ENCODE measurements at regions not wholly inside any gene's neighbourhood (a gene's known extent, or its start where the extent isn't known, plus 50 kb on each side); places are given as distances from the start of the nearest gene placed in this dataset.

DNA sequence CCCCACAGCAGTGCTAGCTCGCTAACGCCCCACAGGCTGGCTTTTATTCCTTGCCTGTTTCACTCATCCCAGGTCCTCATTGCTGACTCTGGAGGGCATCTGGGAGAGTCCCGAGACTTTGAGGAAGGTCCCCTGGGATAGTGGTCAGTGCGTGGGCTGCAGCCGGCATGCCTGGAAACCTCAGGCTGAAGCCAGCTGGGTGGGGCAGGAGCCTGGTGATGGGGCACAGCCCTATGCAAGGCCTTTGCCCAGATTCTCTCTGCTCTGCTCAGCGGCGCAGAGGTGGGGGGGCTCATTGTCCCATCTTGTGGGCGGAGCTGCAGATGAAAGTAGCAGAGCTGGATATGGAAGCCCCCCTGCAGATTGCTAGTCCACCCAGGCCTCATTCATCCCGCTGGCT is 55.7 kb upstream of the SMAD6 start:
- ChIA-PET POLR2A (no interaction called here), CTCF (interaction anchor here (1.4 to 2.5 kb wide), 3 partner anchors 27 to 54 kb away, joined by 4 to 19 read pairs (median 4); no protein-coding TSS in a partner anchor)
- Histone ChIP-seq H3K4me2 (ENCODE audit: insufficient read depth, low read length) (no peak overlapping the region), H3K27ac (ENCODE audit: insufficient read depth, low read depth, low read length) (no peak overlapping the region), H3K9me1 (replicated peaks; ENCODE audit: control insufficient read depth, extremely low read depth, insufficient read depth, low read length) (no peaks in the 10 kb centered on the region), H3K4me3 (replicated peaks in 1 of 3; ENCODE audit: insufficient read depth in 1 of 3, low read depth in 1 of 3, low read length in 3 of 3) (no peak overlapping the region), H3K9ac (replicated peaks; ENCODE audit: extremely low read depth, insufficient read depth, low read length) (no peak overlapping the region), H3K27me3 (ENCODE audit: control insufficient read depth in 2 of 2, insufficient read depth in 2 of 2, low read length in 2 of 2) (no peaks in the 10 kb centered on the region), H3K9me3 (replicated peaks; ENCODE audit: control insufficient read depth, insufficient read depth, low read length) (no peaks in the 10 kb centered on the region), H3K36me3 (ENCODE audit: control insufficient read depth in 2 of 2, extremely low read depth in 1 of 2, insufficient read depth in 2 of 2, low read length in 2 of 2) (no peaks in the 10 kb centered on the region), H3K79me2 (ENCODE audit: control insufficient read depth, insufficient read depth, low read length) (no peaks in the 10 kb centered on the region), H2AFZ (ENCODE audit: low read depth, low read length) (no peak overlapping the region), H3K4me1 (ENCODE audit: control insufficient read depth, extremely low read depth, insufficient read depth, low read length) (peaks cover 54% of the 10 kb centered on the region), H4K20me1 (replicated peaks; ENCODE audit: control insufficient read depth, extremely low read depth, insufficient read depth, low read length) (no peaks in the 10 kb centered on the region)
- intact Hi-C loops (cut with micrococcal nuclease): loop anchor here (2.0 kb wide), 1 partner anchor 52 kb away; no protein-coding TSS in a partner anchor
- no peak for TF ChIP-seq POLR2A (IDR thresholded peaks at IDR 0.05; ENCODE audit: low read depth, low read length)
- TF ChIP-seq EZH2 (IDR thresholded peaks at IDR 0.05; ENCODE audit: borderline replicate concordance, low read depth, low read length, severe bottlenecking): no peak
- TF ChIP-seq POLR2AphosphoS5 (IDR thresholded peaks at IDR 0.05; ENCODE audit: insufficient read depth, low read depth, low read length): no peak
- dilution Hi-C loops (cut with MboI; ENCODE audit: extremely low pct_ligation_motif_present, low sequenced_read_pairs): no loop called here
- BruUV-seq (replicated peaks): no TSS peak
- no peak for FAIRE-seq
- no peak for DNase-seq (ENCODE audit: low read depth, low spot score)

DNA sequence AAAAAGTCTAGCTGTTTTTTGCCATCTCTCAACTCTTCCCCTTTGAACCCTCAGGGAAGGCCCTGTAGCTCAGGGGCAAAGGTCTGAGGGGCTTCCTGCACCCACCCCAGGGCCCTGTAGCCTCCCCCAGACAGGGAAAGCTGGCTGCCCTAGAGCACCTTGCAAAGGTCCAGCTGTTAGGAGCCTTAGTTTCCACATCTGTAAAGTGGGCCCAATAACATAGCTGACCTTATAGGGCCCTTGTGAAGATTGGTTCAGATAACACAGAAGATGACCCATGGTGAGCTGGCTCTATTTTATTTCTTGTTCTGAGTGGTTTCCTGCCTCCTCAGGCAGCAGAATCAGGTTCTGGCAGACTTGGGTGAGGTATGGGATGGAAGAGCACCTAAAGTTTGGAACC is 55.2 kb upstream of the SMAD6 start:
- Histone ChIP-seq H3K36me3 (ENCODE audit: control insufficient read depth in 2 of 2, extremely low read depth in 1 of 2, insufficient read depth in 2 of 2, low read length in 2 of 2) (no peaks in the 10 kb centered on the region), H3K27ac (ENCODE audit: insufficient read depth, low read depth, low read length) (peak overlapping the region; percentile 72), H3K27me3 (ENCODE audit: control insufficient read depth in 2 of 2, insufficient read depth in 2 of 2, low read length in 2 of 2) (no peaks in the 10 kb centered on the region), H3K4me2 (ENCODE audit: insufficient read depth, low read length) (peak overlapping the region; percentile 12), H3K79me2 (ENCODE audit: control insufficient read depth, insufficient read depth, low read length) (no peaks in the 10 kb centered on the region), H3K9me3 (replicated peaks; ENCODE audit: control insufficient read depth, insufficient read depth, low read length) (no peaks in the 10 kb centered on the region), H2AFZ (ENCODE audit: low read depth, low read length) (peak overlapping the region; percentile 86), H3K4me1 (ENCODE audit: control insufficient read depth, extremely low read depth, insufficient read depth, low read length) (peaks cover 54% of the 10 kb centered on the region), H3K9me1 (replicated peaks; ENCODE audit: control insufficient read depth, extremely low read depth, insufficient read depth, low read length) (no peaks in the 10 kb centered on the region), H3K4me3 (replicated peaks in 1 of 3; ENCODE audit: insufficient read depth in 1 of 3, low read depth in 1 of 3, low read length in 3 of 3) (no peak overlapping the region), H4K20me1 (replicated peaks; ENCODE audit: control insufficient read depth, extremely low read depth, insufficient read depth, low read length) (no peaks in the 10 kb centered on the region), H3K9ac (replicated peaks; ENCODE audit: extremely low read depth, insufficient read depth, low read length) (peak overlapping the region; percentile 45)
- TF ChIP-seq FOS (IDR thresholded peaks at IDR 0.05; ENCODE audit: borderline replicate concordance, insufficient read depth, low read length) (peak; percentile 25), POLR2A (IDR thresholded peaks at IDR 0.05; ENCODE audit: low read depth, low read length) (no peak), GATA2 (IDR thresholded peaks at IDR 0.05; ENCODE audit: insufficient read depth, insufficient read length, low read depth, low read length) (peak; percentile 91)
- dilution Hi-C loops (cut with MboI; ENCODE audit: extremely low pct_ligation_motif_present, low sequenced_read_pairs) (no loop called here), intact Hi-C loops (cut with micrococcal nuclease) (loop anchor here (2.0 kb wide), 1 partner anchor 52 kb away; no protein-coding TSS in a partner anchor)
- BruUV-seq (replicated peaks): no TSS peak
- CTCF ChIA-PET: interaction anchor here (0.6 to 4.2 kb wide), 8 partner anchors 11 to 54 kb away, joined by 3 to 35 read pairs (median 4); no protein-coding TSS in a partner anchor
- DNase-seq (ENCODE audit: low read depth, low spot score) (no peak), FAIRE-seq (no peak)
- POLR2A ChIA-PET: no interaction called here

All from endothelial cell of umbilical vein (primary cell).